A673 (cell line): ENCODE measurements at regions not wholly inside any gene's neighbourhood (a gene's known extent, or its start where the extent isn't known, plus 50 kb on each side); places are given as distances from the start of the nearest gene placed in this dataset.

Experiments
- BruUV-seq: library from RNA; stranded (reverse); fragments of 400-500 nt; replicated peaks from 2 replicates; lab custom pipeline; 2021; lab: Mats Ljungman, UMichigan
- CTCF ChIA-PET: fragments of 300-600 bp; sonication (Branson Sonifier 250); formaldehyde crosslinking; loops from one replicate; lab custom pipeline; 2022; ENCODE audit warnings: antibody characterized with exemption; lab: Charles Lee
- POLR2A ChIA-PET: fragments of 300-600 bp; sonication (Branson Sonifier 250); formaldehyde crosslinking; loops from one replicate; lab custom pipeline; 2022; ENCODE audit warnings: antibody characterized with exemption; ENCODE audit not compliant: low non-redundant PET; lab: Charles Lee
- DNase-seq: peaks from one replicate; pipeline ENCODE4 v3.0.0-alpha.2; 2015; ENCODE audit warnings: low spot score
- H3K27ac ChIP-seq: fragments of 200-600 bp; sonication (generic); 2 replicates; pipeline ENCODE4 v1.5.1; 2016; ENCODE audit warnings: mixed run types, low read depth, mild to moderate bottlenecking, mixed read lengths, antibody characterized with exemption, low read length; ENCODE audit not compliant: poor library complexity, severe bottlenecking
- H3K27me3 ChIP-seq: fragments of 200-600 bp; sonication (generic); replicated peaks from 2 replicates; pipeline ENCODE4 v1.6.1; 2017; ENCODE audit warnings: mixed run types, low read depth, mild to moderate bottlenecking, mixed read lengths, antibody characterized with exemption, low read length; ENCODE audit not compliant: insufficient read depth, poor library complexity
- H3K36me3 ChIP-seq: fragments of 200-600 bp; sonication (generic); 2 replicates; pipeline ENCODE4 v1.6.1; 2016; ENCODE audit warnings: mixed run types, mild to moderate bottlenecking, mixed read lengths, antibody characterized with exemption, low read length; ENCODE audit not compliant: insufficient read depth, poor library complexity, severe bottlenecking
- H3K4me1 ChIP-seq: fragments of 200-600 bp; sonication (generic); 2 replicates; pipeline ENCODE4 v1.6.1; 2017; ENCODE audit warnings: mixed run types, mild to moderate bottlenecking, mixed read lengths, antibody characterized with exemption, low read length; ENCODE audit not compliant: insufficient read depth, poor library complexity, severe bottlenecking
- H3K4me3 ChIP-seq: fragments of 200-600 bp; sonication (generic); 2 replicates; pipeline ENCODE4 v1.5.1; 2016; ENCODE audit warnings: low read depth, mixed run types, mild to moderate bottlenecking, mixed read lengths, low read length; ENCODE audit not compliant: poor library complexity, severe bottlenecking
- H3K9me3 ChIP-seq: fragments of 200-600 bp; sonication (generic); 2 replicates; pipeline ENCODE4 v1.6.1; 2016; ENCODE audit warnings: mixed run types, low read depth, mild to moderate bottlenecking, mixed read lengths, antibody characterized with exemption, low read length; ENCODE audit not compliant: poor library complexity, severe bottlenecking
- EZH2 ChIP-seq: fragments of 200-600 bp; sonication (generic); IDR thresholded peaks from 2 replicates; pipeline ENCODE4 v1.6.1; 2017; ENCODE audit warnings: borderline replicate concordance, low read depth, mild to moderate bottlenecking, mixed read lengths, antibody characterized with exemption, low read length; ENCODE audit not compliant: poor library complexity, severe bottlenecking
- intact Hi-C: fragments of 100-400 bp; cut with micrococcal nuclease; formaldehyde crosslinking; loops from one replicate; pipeline ENCODE4 v1.10.0; 2022; ENCODE audit not compliant: unreplicated experiment
- TF ChIP-seq, protein P1 (sequence below): fragments of 300-800, 200-600 bp; sonication (generic); conservative IDR thresholded peaks from 2 replicates; pipeline ENCODE4 v1.5.1; 2017; ENCODE audit warnings: low read depth, mild to moderate bottlenecking, antibody characterized with exemption, low read length, moderate library complexity, mixed read lengths

DNA sequence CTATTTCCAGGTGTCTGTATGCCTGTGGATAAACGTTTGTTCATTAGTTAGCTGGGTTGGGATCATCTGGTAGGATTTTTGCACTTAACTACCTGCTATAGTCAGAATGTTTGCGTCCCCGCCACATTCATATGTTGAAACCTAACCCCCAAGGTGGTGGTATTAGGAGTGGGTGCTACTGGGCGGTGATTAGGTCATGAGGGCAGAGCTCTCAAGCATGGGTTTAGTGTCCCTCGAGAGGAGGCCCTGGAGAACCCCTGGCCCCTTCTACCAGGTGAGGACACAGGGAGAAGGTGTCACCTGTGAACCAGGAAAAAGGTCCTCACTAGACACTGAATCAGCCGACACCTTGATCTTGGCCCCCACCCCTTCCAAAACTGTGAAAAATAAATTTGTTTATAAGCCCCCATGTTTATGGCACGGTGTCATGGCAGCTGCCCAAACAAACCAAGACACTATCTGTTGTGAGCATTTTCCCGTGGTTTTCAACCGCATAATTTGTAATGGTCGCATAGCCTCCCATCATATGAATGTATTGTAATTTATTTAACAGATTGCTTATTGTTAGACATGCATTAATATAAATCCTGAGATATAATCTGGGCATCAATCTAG is 92.7 kb upstream of the TRIM2 start:
- Histone ChIP-seq H3K36me3 (no peaks in the 10 kb centered on the region), H3K27me3 (no peaks in the 10 kb centered on the region), H3K9me3 (no peaks in the 10 kb centered on the region), H3K4me3 (no peak overlapping the region), H3K27ac (no peak overlapping the region), H3K4me1 (peaks cover 4% of the 10 kb centered on the region)
- no TSS peak for BruUV-seq
- ChIA-PET POLR2A (interaction anchor here (0.6 to 0.7 kb wide), 2 partner anchors 99 to 181 kb away, joined by 3 read pairs; no protein-coding TSS in a partner anchor), CTCF (no interaction called here)
- no peak for DNase-seq
- intact Hi-C loops = no loop called here
- TF ChIP-seq EZH2 = no peak
- TF ChIP-seq, protein P1, sequence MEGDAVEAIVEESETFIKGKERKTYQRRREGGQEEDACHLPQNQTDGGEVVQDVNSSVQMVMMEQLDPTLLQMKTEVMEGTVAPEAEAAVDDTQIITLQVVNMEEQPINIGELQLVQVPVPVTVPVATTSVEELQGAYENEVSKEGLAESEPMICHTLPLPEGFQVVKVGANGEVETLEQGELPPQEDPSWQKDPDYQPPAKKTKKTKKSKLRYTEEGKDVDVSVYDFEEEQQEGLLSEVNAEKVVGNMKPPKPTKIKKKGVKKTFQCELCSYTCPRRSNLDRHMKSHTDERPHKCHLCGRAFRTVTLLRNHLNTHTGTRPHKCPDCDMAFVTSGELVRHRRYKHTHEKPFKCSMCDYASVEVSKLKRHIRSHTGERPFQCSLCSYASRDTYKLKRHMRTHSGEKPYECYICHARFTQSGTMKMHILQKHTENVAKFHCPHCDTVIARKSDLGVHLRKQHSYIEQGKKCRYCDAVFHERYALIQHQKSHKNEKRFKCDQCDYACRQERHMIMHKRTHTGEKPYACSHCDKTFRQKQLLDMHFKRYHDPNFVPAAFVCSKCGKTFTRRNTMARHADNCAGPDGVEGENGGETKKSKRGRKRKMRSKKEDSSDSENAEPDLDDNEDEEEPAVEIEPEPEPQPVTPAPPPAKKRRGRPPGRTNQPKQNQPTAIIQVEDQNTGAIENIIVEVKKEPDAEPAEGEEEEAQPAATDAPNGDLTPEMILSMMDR = no peak

DNA sequence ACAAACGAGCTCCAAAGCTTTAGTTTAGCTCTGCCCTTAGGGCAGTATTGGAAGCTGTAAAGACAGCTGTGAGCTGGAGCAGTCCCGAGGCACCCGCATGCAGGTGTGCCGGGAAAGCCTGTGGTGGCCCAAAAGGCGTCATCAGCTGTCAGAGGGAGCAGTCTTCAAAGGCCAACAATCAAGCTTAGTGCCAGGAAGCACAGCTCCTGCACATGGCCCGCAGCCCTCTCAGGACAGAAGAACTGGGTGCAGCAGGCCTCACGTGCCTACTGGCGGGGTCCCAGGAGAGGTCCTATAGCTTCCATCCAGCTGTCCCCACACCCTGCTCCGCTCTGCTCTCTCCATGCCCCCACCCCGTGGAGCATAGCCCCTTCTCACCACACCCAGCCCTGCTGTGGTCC is 92.2 kb upstream of the TRIM2 start:
- CTCF ChIA-PET = no interaction called here

DNA sequence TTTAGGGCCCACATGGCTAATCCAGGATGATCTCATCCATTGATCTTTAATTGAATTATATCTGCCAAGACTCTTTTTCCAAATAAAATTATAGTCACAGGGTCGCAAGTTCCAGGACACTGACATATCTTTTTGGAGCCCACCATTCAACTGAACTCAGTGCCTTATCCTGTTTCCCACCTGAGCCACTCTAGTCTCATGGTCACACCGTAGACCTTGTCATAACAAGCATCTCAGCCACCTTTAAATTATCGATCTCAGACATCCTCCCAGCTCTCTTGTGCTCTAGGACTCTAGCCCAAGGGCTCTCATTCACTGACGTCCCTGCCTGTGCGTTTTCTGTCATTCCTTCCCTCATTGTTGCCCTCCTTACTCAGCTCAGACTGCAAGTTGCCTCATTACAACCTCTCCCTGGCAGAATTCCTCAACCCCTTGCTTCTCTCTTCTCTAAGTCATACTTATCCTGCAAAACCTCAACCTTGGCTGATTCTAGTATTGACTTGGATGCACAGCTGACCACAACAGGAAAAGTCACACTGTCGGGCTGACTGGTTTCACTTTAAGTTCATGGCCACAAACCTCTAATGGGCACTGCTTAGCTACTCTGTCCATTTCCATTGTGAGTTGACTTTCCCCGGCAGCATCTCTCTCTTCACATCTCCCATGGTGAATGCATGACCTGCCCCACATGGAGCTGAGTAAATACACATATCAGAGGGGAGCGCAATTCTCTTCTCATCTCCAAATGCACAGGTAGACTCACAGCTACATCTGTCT is 91.0 kb upstream of the TRIM2 start:
- no TSS peak for BruUV-seq
- intact Hi-C loops = no loop called here
- Histone ChIP-seq H3K4me3 (no peak overlapping the region), H3K27ac (no peak overlapping the region), H3K4me1 (peaks cover 4% of the 10 kb centered on the region), H3K36me3 (no peaks in the 10 kb centered on the region), H3K9me3 (no peaks in the 10 kb centered on the region), H3K27me3 (no peaks in the 10 kb centered on the region)
- DNase-seq = no peak
- ChIA-PET POLR2A (no interaction called here), CTCF (no interaction called here)
- TF ChIP-seq EZH2 = no peak
- TF ChIP-seq, protein P1 = no peak

More for the DNA sequence above, 92.2 kb upstream of the TRIM2 start:
- Histone ChIP-seq H3K9me3 (no peaks in the 10 kb centered on the region), H3K27ac (no peak overlapping the region), H3K4me1 (peaks cover 4% of the 10 kb centered on the region), H3K27me3 (no peaks in the 10 kb centered on the region), H3K36me3 (no peaks in the 10 kb centered on the region), H3K4me3 (no peak overlapping the region)
- no peak for TF ChIP-seq EZH2
- TF ChIP-seq, protein P1 = no peak
- DNase-seq = no peak
- intact Hi-C loops = no loop called here
- POLR2A ChIA-PET = interaction anchor here (0.6 to 0.7 kb wide), 2 partner anchors 98 to 180 kb away, joined by 3 read pairs; no protein-coding TSS in a partner anchor
- BruUV-seq = no TSS peak
